NOMO-1 treated with DMSO at 0.1 percent for 48 hours (cell line): ENCODE measurements at regions not wholly inside any gene's neighbourhood (a gene's known extent, or its start where the extent isn't known, plus 50 kb on each side); places are given as distances from the start of the nearest gene placed in this dataset.
A peak's percentile ranks its signal among the peaks of the same experiment; 100 is the strongest.
"Not testable (repeated sequence)": the region's sequence is repeated elsewhere in the genome, so short reads cannot be mapped to it uniquely, and the experiment has no call there.

Source experiments
- DNase-seq: peaks from one replicate; lab custom pipeline; 2025; ENCODE audit not compliant: unreplicated experiment; lab: John Stamatoyannopoulos, UW

DNA sequence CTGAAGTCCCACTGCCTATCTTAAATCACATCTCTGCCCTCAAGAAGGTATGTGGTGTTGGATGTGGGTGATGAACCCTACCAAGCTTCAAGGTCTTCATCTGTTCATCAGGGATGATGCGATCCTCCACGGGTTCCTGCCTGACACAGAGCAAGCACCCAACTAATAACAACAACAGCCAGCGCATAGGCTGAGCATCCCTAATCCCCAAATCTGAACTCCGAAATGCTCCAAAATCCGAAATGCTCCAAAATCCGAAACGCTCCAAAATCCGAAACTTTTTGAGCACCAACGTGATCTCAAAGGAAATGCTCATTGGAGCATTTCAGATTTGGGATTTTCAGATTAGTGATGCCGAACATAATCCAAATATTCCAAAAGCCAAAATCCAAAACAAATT, 238.9 kb upstream of the SDK2 start:
- no peak for DNase-seq

DNA sequence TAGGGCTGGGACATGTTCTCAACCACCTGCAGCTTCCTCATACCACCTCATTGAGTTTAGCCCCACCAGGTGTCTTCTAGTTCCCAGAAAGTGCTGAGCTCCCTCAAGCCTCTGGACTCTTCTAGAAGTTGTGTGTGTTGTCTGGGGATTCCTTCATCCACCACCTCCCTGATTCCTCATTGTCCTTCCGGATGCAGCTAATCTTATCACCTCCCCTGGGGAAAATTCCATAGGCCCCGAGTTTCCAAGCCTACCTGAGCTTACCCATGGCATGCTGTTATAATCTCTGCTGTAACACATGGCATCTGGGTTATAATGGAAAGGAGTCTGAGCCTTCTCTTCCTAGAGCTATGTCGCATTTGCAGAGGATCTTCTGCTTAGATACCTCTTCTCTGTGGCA, 243.5 kb upstream of the SDK2 start:
- no peak for DNase-seq

DNA sequence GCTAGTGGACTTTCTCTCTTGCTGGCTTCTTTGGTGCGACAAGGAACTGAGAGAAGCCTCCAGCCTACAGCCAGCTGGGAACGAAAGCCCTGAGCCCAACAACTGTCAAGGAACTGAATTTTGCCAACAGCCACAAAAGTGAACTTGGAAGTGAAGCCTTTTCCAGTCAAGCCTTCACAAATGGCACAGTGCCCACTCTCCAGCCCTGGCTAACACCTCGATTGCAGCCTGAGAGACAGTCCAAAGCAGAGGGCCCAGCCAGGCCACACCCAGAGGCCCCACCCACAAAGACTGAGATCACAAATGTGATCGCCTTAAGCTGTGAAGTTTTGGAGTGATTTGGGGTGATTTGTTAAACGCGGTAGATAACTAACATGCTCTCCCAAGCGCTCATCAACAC, 244.6 kb upstream of the SDK2 start:
- DNase-seq, result no peak

DNA sequence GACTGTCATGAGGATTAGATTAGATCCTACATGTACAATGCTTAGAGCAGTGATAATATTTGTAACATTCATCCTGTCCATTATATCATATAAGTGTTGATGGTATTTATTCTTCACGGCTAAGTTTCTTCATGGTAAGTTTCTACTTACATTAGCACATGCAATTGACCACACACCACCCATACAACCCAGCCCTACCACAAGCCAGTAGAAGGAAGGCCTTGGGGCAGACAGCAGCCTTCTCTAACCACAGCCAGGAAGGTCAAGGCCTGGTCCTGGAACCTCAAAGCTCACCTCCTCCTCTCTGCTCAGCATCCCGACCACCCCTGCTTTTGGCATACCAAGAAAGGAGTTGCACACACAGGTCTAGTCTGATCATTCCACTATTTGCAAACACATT, 245.2 kb upstream of the SDK2 start:
- DNase-seq, result no peak

DNA sequence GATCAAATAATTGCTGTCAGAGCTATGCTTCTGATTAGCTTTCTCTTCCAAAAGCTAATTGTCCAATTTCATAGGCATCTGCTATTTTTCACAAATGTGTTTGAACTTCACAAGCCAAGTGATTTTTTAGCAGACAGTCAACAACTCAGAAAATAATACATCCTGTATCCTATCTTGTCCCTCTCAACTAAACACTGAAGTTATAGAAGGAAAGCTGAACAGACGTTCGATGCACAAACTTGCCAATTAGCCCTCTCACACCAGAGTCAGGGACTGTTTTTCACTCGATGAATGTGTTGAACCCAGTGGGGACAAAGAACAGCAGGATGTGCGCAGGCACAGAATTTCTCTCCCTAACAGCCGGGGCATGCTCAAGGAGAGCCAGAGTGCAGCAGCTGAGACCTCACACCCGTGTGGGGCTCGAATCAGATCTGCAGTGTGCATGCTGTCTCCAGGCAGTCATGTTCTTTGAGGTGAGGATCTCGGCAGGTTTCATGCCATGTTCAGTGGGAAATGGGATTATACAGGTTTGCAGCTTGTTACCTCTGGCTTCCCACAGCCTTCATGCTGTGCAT, 246.7 kb upstream of the SDK2 start:
- DNase-seq, result no peak

DNA sequence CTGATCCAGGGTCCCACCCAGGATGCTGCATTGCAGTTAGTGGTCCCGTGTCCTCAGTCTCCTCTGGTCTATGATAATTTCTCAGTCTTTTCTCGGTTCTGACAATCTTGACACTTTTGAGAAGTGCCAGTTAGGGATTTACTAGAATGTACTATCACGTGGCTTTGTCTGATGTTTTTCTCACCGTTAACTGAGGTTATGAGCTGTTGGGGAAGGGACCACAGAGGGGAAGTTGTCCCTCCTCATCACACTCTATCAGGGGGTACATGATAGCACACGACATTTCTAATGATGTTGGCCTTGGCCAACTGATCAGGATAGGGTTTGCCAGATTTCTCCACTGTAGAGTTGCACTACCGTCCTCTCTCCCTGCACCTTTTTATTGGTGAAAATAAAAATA, 250.9 kb upstream of the SDK2 start:
- no peak for DNase-seq

DNA sequence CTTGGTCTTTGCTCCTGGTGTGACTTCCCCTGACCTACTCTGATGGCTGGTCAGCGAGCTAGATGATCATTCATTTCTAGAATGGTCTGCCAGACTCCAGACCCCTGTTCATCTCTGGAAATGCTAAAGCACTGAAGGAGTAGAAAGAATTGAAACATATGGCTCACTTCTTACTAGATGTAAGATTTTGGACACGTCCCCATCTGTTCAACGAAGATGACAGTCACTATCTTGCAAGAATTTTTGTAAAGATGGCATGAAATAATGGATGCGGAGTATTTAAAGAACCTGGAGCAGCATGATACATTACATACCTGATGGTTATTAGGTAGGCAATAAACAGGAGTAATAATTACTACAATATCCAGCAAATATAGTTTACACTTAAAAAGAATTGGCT, 252.7 kb upstream of the SDK2 start:
- DNase-seq, result no peak

DNA sequence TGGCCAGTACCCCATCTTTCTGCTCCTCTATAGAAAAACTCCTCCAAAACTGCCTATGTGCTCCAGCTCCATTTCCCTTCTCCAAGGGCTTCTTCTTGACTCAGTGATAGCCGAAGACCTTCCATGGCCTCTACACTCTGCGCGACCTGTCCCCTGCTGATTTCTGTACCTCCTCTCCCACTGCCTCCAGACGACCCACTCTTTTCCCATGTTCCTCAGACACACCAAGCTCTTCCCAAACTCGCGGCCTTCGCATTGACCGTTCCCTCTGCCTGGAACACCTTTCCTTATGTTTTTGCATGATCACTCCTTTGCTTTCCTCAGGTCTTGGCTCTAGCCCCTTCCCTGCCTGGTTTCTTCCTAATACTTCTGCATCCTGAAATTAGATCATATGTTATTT, 255.6 kb upstream of the SDK2 start:
- DNase-seq, result no peak

DNA sequence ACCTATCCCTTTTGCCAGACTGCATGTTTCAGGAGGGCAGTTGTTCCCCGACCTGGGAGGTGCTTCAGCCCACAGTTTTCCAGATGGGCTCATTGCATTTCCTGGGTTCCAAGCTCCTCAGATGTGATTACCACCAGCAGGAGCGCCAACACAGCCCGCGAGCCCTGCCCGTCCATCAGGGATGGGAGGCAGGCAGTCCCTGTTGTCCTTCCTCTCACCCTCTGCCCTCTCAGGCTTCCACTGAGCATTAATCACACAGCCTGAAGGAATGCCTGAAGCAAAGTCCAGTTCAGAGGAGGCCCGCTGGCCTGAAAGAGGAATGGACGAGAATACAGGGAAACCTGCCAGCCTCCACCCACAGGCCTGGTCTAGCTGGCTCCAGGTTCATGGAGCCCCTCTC, 256.3 kb upstream of the SDK2 start:
- DNase-seq, result no peak

DNA sequence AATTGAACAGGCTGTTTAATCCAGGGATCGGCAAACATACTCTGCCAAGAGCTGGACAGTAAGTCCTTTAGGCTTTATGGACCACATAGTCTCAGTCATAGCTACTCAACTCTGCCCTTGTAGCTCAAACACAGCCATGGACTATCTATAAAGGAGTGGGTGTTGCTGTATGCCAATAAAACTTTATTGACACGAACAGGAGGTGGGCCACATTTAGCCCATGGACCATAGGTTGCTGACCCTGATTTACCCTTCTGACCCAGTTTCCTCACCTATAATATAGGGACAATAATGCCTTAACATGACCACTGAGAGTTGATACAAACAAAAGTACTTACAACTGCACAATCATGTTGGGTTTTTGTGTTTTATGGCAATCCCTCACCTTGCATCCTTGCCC, 257.0 kb upstream of the SDK2 start:
- no peak for DNase-seq

DNA sequence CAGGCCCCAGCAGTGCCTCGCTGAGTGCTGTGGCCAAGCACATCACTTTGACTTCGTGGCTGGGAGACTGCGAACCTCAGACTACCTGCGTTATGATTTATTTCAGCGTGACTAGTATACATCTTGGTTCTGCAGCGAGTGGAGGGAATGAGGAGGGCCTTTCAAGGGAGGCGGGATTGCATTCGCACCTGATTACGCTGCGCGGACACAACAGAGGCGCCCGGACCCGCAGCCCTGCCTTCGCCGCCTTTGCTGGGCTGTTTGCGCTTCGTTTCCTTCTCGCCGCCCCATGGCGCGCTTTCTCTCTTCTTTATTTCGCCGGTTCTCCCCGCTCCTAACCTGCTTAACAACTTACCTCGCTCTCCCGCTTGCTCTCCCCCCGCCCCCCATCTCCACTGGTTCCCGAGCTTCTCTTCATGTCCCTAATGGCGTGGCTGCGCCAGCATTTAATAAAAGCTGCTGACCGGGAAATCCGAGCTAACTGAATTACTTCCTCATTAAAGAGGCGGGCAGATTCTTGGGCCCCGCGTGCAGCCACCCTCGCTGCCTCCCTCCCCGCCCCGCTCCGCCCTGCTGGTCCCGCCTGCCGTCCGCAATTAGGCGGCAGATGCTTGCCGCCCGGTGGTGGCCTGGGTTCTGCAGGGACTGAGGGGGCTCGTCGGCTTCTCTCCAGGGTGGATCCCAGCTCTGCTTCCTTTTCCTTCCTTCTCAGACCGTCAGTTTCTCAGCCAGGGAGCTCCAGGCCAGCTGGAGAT, 257.6 kb upstream of the SDK2 start:
- DNase-seq, result peak; percentile 71

DNA sequence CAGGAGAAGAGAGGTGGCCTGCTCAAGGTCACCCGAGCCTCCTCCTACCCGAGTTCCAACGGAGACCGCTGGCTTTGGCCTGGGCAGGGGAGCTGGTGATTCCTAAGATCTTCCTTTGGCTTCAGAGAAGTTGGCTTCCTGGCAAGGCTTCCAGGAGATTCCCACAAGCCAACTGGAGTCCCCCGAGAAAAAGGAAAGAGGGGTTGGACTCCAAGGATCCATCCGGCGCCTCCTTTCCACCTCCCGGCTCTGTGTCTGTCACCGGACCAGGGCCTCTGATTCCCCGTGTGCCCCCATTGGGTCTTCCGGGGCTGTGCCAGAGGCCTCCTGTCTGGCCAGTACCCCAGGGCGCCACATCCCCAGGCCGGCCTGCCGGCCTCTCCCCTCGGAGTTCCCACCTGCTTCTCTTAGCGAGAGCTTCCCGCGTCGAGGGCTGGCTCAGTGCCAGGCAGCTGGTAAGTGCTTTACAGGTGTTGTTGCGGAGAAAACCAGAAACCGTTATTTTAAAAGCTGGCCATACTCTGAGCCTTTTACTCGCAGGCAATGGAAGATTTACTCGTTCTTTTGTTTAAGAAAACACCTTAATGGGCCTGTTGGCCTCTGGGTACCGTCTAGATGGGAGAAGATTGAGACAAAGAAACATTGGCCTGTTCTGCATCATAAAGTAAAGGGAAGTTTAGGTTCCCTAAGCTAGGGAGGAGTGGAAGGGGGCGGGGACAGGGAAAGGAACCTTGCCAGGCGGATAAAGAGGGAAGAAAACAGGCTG, 258.4 kb upstream of the SDK2 start:
- no peak for DNase-seq

DNA sequence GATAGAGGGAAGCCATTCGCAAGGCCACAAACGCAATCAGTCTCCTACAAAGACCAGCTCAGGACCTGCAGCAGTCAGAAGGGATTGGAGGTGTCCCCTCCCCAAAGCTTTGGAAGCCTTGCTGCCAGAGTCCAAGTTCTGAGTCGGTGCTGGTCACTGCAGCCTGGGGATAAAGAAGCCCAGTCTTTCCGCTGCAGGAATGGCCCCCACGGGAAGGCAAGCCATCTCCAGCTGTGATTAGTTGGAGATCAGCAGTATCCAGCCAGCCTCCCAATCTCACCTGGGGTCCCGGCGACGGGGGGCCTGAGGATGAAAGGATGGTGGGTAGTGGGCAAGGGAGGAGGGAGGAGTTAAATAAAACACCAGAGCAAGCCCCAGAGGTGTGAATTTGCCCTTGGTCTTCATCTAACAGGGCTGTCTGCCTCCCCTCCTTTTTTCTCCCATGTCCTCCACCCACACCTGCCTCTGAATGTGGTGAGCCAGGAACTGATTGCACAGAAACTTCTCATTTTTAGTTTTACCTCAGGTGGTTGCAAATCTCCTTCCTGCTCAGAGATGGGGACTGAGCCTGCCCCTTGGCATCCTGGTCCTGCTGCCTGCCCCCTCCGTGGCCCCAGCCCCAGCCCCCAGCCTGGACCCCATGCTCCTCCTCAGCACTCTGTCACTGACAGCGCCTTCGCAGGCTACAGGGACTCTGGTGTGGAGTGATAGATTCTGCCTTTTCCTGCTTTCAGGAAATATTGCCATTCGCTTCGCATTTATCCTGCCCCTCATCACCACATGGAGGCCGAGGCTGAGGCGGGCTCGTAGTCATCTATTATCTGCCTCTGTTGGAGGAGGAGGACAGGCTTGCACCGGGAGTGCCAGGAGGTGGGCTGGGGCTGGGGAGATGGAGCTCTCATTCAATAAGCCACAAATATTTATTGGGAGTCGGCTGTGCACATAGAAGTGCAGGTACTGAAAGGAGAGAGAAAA, 262.9 kb upstream of the SDK2 start:
- no peak for DNase-seq

DNA sequence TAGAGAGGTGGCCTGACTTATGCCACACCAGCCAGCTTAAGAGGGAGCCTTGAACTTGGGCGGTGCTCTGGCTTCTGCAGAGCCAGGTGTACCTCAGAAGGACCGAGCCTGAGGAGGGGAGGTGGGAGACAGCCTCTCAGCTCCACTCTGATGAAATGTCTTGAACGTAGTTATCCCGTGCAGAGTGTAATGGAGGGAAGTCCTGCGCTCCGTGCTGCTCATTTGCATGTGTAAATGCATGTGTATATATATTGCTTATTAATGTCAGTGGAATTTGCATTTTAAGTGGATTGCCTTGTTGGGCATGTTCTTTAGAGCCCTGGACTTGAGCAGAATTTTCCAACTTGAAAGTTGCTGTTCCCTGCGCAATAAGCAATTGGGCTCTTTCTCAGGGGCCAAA, 264.9 kb upstream of the SDK2 start:
- DNase-seq, result no peak

DNA sequence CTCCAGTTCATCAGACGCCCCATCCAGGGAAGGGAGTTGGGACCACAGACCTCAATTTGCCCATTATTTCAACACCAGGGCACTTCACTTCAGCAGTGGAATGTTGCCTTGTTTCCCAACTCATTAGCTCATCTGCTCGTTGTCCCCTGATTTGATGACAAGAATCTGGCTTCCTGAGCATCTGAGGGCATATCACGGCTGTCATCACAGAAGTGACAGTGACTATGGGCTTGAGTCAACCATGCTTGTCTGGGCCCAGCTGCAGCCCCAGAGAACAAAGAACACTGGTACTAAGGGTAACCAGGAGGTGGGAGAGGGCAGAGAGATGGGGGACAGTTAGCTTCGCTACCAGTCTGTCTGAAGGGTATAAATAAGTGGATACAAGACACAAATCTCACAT, 266.0 kb upstream of the SDK2 start:
- DNase-seq, result no peak

DNA sequence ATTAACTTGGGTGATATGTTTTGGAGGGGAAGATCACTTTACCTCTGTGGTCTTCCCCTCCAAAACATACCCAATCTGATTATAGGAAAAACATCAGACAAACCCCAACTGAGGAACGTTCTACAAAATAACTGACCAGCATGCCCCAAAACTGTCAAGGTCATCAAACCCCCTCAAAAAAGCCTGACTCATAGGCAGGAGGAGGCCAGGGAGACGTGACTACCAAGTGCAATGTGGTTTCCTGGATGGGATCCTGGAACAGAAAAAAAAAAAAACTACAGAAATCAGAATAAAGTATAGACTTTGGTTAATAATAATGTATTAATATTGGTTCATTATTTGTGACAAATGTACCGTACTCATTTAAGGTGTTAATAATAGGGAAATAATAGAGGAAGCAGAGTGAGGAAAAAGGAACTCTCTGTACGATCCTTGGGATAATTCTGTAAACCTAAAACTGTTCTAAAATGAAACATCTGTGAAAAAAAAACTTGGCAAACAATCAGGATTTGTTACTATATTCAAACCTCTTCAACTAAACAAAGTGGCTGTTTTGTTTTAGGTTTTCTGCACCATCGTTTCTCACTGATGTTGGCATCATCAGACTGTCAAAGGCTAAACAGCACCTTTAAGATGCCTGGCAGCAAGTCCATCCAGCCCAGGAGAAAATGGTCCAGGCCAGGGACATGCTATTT, 266.7 kb upstream of the SDK2 start:
- DNase-seq, result no peak

DNA sequence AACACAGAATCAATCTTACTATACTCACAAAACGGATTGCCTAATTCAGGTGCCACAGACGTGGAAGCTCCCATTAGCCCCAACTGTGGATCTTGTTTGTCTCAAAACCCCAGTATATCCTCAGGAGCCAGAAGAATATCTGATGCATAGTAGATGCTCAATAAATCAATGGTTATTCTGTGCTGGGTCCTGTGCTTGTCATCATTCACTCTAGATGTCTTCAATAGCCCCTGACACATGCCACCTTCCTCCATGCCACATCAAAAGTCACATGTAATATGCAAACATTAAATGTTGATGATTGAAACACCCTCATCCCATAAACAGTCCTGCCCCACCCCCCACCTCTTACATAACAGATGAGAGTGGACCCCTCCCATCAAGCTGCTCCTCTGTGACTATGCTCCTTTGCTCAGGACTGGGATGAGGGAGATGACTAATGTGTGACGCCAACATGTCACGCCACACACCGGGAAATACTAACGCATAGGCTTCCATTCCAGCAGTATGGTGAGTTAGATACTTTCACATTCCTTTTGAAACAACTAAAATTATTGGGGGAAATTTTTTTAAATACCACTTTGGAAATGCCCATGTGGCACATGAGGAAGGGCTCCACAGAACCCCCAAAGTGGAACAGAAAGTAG, 267.6 kb upstream of the SDK2 start:
- DNase-seq, result no peak

DNA sequence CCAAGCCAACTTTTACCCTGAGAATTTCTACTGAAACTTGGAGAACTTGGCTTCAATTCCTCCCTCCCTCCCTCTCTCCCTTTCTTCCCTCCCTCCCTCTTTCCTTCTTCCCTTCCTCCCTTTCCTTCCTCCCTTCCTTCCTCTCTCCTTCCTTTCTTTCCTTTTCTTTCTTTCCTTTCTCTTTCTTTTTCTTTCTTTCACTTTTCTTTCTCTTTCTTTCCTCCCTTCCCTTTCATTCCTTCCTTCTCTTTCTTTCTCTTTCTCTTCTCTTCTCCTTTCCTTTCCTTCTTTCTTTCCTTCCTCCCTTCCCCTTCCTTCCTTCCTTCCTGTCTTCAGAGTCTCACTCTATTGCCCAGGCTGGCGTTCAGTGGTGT, 268.1 kb upstream of the SDK2 start:
- no peak for DNase-seq

DNA sequence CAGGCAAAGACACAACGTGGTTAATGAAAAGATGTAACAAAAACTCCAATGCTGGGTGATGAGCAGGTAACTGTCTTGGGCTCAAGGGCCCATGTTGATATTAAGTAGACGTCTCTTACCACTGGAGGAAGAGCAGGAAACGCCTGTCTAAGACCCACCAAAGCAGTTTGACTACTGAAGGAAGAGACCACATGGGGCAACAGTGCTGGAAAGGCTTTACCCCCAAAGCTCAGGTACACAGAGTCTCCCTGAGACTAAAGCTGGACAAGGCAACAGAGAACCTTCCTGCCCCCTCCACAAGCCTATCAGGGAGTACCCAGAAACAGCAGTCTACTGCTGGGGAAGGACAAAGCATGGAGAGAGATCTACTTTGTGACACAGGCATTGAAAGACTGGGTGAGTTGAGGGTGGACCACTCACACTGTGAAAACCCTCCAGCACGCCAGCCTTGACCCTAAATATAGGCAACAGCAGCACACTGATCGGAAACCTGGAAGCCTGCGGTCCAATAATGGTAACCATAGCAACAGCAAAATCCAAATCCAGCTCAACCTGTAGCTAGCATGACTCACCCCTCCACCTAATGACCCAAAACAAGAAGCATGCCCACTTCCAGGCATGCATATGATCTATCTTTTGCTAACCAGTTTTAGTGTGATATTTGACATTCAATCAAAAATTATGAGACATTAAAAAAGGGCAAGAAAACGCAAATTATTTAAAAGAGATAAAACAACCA, 270.5 kb upstream of the SDK2 start:
- DNase-seq, result no peak

DNA sequence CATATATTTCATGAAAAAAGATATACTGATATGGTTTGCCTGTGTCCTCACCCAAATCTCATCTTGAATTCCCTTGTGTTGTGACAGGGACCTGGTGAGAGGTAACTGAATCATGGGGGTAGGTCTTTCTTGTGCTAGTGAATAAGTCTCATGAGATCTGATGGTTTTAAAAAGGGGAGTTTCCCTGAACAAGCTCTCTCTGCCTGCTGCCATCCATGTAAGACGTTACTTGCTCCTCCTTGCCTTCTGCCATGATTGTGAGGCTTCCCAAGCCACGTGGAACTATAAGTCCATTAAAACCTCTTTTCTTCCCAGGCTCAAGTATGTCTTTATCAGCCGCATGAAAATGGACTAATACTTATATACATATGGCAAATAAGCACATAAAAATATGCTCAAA, 274.8 kb upstream of the SDK2 start:
- not testable (repeated sequence) for DNase-seq
